ENCODE measurements at regions not wholly inside any gene's neighbourhood (a gene's known extent, or its start where the extent isn't known, plus 50 kb on each side); places are given as distances from the start of the nearest gene placed in this dataset.

DNA sequence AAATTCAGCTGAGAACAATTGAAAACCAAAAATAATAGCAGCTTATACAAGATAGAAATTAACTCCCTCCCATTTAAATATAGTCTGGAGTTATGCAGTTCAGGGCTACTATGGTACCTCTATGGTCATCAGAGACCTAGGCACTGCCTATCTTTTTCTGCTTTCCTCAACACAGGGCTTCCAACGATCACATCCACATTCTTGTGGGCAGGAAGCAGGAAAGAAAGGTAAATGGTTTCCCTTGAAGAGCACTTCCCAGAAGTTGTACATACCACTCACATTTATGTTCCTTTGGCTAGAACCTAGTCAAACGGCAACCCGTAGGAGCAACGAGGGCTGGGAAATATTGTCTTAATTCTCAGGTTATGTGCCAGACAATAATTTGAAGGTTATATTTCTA, 197.7 kb upstream of the PRICKLE2 start:
- DNase-seq (ENCODE audit: low read depth): no peak
- H3K4me3 ChIP-seq (ENCODE audit: low read length): no peak overlapping the region
- TF ChIP-seq, protein P1, sequence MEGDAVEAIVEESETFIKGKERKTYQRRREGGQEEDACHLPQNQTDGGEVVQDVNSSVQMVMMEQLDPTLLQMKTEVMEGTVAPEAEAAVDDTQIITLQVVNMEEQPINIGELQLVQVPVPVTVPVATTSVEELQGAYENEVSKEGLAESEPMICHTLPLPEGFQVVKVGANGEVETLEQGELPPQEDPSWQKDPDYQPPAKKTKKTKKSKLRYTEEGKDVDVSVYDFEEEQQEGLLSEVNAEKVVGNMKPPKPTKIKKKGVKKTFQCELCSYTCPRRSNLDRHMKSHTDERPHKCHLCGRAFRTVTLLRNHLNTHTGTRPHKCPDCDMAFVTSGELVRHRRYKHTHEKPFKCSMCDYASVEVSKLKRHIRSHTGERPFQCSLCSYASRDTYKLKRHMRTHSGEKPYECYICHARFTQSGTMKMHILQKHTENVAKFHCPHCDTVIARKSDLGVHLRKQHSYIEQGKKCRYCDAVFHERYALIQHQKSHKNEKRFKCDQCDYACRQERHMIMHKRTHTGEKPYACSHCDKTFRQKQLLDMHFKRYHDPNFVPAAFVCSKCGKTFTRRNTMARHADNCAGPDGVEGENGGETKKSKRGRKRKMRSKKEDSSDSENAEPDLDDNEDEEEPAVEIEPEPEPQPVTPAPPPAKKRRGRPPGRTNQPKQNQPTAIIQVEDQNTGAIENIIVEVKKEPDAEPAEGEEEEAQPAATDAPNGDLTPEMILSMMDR (conservative IDR thresholded peaks at IDR 0.05; ENCODE audit: low read length): no peak

DNA sequence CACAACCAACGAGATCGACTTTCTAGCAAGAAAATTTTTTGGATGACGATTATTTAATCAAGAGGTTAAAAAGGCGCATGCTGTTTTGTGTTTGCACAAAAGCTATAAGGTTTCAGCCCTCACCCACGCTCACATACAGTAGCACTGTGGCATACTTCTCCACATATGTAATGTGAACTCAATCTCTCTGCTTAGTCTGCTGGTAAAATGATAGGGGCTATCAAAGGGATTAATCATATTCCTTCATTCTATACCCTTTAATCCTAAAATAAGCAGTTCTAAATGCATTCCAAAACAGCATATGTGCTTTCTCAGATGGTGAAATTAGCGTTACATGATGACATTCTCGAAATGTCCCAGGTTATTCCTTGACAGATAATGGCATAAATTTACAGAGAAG, 196.9 kb upstream of the PRICKLE2 start:
- no peak for DNase-seq (ENCODE audit: low read depth)
- H3K4me3 ChIP-seq (ENCODE audit: low read length): no peak overlapping the region
- TF ChIP-seq, protein P1 (conservative IDR thresholded peaks at IDR 0.05; ENCODE audit: low read length): no peak

DNA sequence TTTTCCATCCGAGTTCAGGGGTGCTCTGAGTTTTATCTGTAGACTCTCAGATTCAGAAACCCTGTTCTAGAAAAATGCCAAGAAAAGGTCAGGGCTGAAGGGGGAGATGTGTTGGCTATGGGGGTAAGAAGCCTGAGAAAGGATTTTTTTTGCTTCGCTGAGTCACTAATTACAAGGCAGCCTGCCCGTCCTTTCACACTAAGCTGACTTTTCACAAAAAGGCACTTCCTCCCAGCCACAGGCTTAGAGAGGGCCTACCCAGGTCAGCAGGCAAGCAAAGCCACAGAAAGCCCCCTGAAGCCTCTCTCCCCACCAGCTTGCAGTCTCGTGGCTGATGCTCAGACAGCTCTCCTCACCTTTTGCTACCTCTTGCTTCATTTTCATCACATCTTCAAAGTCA, 192.6 kb upstream of the PRICKLE2 start:
- DNase-seq (ENCODE audit: low read depth): peak; percentile 59
- TF ChIP-seq, protein P1 (conservative IDR thresholded peaks at IDR 0.05; ENCODE audit: low read length): no peak

DNA sequence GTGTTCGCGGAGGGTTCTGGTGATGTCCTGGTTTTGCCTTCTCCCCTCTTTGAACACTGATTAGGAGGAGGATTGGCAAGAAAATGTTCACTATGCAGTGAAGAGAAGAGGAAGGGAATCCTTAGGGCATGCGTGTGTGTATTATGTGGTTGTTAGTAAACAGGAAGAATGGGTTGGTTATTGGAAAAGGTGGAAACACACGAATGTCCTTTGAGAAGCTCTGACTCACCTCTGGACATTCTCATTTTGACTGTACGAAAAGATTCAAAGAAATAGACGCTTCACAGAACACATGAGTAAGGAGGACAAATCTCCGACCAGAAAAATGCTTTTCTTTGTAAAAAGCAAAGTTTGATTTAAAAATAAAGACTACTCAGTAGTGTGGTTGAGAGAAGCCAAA, 188.8 kb upstream of the PRICKLE2 start:
- DNase-seq (ENCODE audit: low read depth): no peak
- H3K4me3 ChIP-seq (ENCODE audit: low read length): no peak overlapping the region
- TF ChIP-seq, protein P1 (conservative IDR thresholded peaks at IDR 0.05; ENCODE audit: low read length): no peak

More for the DNA sequence above, 192.6 kb upstream of the PRICKLE2 start:
- H3K4me3 ChIP-seq (ENCODE audit: low read length): no peak overlapping the region

DNA sequence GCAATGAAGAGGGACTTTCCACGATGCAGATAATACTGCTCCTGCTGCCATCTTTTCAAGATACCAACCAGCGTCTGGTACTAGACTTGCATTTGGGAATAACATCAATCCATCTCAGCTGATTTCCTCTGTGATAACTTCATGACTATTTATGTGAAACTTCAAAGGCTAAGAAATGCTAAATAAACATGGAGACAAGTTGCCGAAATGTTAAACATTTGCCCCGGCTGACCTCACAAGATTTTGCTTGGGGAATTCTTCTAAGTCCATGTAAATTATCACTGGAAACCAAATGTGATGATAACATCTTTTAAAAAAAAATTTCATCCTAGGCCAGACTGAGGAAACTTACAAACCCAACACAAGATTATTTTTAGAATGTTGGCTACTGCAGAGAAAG, 185.8 kb upstream of the PRICKLE2 start:
- no peak for DNase-seq (ENCODE audit: low read depth)
- no peak overlapping the region for H3K4me3 ChIP-seq (ENCODE audit: low read length)
- TF ChIP-seq, protein P1 (conservative IDR thresholded peaks at IDR 0.05; ENCODE audit: low read length): no peak

DNA sequence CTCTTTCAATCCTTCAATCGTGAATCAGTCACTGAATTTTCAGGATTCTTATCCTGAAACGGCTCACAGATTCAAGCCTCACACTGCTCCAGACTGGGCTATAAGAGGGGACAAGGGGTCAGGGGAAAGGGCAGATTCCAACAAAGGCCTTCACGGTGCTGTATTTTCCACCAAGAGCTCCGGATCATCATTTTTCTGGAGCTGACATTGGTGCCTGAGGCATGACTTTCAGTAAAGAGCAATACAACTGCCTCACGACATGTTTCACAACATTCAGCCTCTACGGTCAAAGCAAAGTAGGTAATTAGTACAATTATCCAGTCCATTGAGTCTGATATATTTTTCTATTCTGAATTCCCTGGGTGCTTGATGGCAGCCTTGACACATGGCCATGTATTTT, 185.0 kb upstream of the PRICKLE2 start:
- no peak for DNase-seq (ENCODE audit: low read depth)
- no peak overlapping the region for H3K4me3 ChIP-seq (ENCODE audit: low read length)
- TF ChIP-seq, protein P1 (conservative IDR thresholded peaks at IDR 0.05; ENCODE audit: low read length): no peak

DNA sequence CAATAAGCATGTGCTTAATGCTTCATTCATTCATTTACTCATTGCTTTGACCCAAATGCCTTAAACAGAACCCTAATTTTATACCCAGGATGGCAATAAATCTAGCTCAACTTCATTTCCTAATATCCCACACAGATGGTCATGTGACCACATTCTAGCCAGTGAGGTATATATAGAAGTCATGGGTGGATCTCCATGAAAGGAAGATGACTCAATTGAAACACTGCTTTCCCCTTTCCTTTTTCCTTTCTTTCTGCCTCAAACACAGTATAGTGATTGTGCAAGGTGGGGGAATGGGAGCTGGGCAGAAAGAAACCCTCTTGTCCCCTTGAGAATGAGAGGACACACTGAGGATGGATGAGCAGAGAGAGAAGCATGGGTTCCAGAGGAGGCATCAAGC, 183.5 kb upstream of the PRICKLE2 start:
- TF ChIP-seq, protein P1 (conservative IDR thresholded peaks at IDR 0.05; ENCODE audit: low read length): no peak
- DNase-seq (ENCODE audit: low read depth): no peak
- H3K4me3 ChIP-seq (ENCODE audit: low read length): no peak overlapping the region
